ENCODE measurements at regions not wholly inside any gene's neighbourhood (a gene's known extent, or its start where the extent isn't known, plus 50 kb on each side); places are given as distances from the start of the nearest gene placed in this dataset.

DNA sequence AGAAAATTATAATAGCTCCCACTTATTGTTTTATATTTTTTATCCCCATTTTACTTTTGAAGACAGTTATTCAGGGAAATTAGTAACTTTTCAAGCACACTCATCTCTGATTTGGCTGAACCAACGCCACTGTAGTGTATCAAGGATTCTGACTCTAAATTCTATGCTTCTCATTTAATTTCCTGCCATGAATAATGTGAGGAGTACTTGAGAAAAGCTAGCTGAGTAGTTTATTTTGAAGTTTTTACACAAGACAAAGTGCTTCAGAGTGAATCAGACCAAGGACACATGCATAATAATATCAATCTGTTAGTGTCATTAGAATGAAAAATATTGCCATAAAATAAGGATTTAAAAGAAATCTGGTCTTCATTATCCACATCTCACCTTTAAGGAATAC is 329.9 kb downstream of the SLITRK6 start:
- TF ChIP-seq, protein P1, sequence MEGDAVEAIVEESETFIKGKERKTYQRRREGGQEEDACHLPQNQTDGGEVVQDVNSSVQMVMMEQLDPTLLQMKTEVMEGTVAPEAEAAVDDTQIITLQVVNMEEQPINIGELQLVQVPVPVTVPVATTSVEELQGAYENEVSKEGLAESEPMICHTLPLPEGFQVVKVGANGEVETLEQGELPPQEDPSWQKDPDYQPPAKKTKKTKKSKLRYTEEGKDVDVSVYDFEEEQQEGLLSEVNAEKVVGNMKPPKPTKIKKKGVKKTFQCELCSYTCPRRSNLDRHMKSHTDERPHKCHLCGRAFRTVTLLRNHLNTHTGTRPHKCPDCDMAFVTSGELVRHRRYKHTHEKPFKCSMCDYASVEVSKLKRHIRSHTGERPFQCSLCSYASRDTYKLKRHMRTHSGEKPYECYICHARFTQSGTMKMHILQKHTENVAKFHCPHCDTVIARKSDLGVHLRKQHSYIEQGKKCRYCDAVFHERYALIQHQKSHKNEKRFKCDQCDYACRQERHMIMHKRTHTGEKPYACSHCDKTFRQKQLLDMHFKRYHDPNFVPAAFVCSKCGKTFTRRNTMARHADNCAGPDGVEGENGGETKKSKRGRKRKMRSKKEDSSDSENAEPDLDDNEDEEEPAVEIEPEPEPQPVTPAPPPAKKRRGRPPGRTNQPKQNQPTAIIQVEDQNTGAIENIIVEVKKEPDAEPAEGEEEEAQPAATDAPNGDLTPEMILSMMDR (IDR thresholded peaks at IDR 0.05) = no peak
- no peak for TF ChIP-seq POLR2A (IDR thresholded peaks at IDR 0.05)

Data from upper lobe of left lung (tissue), 4 donors.